LNCaP clone FGC (cell line): ENCODE measurements at regions not wholly inside any gene's neighbourhood (a gene's known extent, or its start where the extent isn't known, plus 50 kb on each side); places are given as distances from the start of the nearest gene placed in this dataset.

Experiments
- DNase-seq: peaks from one replicate; pipeline ENCODE4 v3.0.0-alpha.2; 2011; ENCODE audit warnings: low read depth
- H3K4me3 ChIP-seq: 2 replicates; pipeline ENCODE4 v1.5.1; 2011; ENCODE audit warnings: mild to moderate bottlenecking, low read depth, low read length, control low read depth
- TF ChIP-seq, protein P1 (sequence below): IDR thresholded peaks from 2 replicates; pipeline ENCODE4 v1.5.1; 2012; ENCODE audit warnings: mild to moderate bottlenecking; ENCODE audit not compliant: control insufficient read depth, insufficient read depth; ENCODE audit errors: extremely low read depth

DNA sequence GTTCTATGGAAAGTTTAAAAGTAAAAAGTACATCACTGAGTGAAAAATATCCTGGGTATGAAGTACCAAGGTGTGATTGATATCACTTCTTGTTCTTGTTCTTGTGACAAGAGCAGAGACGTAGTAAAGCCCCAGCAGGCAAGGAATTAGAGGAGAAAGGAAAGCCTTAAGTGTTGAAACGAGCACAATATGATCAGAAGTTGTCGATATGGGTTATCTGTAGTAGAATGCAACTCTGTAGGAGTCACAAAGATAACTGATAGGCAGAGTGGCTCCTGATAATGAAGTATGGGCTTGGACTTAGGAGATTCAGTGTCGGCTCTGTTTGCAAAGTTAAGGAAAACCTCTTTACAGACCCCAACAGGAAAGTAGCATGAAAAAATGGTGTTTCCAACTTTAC, 1179.1 kb downstream of the DTWD2 start:
- TF ChIP-seq, protein P1, sequence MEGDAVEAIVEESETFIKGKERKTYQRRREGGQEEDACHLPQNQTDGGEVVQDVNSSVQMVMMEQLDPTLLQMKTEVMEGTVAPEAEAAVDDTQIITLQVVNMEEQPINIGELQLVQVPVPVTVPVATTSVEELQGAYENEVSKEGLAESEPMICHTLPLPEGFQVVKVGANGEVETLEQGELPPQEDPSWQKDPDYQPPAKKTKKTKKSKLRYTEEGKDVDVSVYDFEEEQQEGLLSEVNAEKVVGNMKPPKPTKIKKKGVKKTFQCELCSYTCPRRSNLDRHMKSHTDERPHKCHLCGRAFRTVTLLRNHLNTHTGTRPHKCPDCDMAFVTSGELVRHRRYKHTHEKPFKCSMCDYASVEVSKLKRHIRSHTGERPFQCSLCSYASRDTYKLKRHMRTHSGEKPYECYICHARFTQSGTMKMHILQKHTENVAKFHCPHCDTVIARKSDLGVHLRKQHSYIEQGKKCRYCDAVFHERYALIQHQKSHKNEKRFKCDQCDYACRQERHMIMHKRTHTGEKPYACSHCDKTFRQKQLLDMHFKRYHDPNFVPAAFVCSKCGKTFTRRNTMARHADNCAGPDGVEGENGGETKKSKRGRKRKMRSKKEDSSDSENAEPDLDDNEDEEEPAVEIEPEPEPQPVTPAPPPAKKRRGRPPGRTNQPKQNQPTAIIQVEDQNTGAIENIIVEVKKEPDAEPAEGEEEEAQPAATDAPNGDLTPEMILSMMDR, result no peak
- DNase-seq, result no peak

DNA sequence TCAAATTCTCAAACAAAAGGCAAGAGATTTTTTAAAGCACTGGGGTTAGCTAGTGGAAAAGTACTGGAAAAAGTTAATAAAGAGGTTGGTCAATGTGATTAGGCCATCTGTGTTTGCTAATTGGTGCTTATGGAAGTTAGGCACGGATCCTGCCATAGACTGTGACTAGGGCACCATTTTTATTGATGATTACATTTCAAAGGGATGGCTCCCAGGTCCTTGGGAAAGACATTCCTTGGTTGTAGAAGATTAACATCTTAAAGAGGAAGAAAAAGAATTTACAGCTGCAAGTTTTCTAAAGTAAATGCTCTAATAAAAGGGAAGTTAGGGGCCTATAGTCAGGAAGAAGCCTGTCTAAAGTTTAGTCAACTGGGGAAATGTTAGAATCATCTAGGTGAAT, 1183.3 kb downstream of the DTWD2 start:
- H3K4me3 ChIP-seq, result no peak overlapping the region
- TF ChIP-seq, protein P1, result no peak
- DNase-seq, result no peak

More for the DNA sequence above, 1179.1 kb downstream of the DTWD2 start:
- no peak overlapping the region for H3K4me3 ChIP-seq

DNA sequence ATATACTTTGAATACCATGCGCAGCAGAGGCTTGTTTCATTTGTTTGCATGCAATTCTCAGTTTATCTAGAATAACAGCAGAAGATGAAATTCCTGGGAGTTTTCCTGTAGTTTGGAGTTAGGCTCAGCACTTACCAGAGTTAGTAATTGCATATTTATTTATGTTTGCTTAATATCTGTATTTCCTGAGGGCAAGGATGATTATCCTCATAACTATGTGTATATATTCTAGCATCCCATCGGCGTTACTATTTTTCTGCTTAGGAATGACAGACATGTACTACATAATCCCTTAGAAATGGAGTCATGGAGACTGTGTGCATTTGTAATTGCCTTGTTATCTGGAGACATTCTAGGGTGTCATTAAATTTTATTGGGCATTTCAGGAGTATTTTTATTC, 1184.8 kb downstream of the DTWD2 start:
- DNase-seq, result no peak
- TF ChIP-seq, protein P1, result no peak
- H3K4me3 ChIP-seq, result no peak overlapping the region

DNA sequence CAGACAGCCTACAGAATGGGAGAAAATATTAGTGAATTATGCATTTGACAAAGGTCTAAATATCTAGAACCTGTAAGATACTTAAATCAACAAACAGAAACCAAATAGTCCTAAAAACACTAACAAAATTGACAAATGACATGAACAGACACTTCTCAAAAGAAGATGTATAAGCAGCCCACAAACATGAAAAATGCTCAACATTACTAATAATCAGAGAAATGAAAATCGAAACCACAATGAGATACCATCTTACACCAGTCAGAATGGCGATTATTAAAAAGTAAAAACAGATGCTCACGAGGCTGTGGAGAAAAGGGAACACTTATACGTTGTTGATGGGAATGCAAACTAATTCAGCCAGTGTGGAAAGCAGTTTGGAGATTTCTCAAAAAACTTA, 1186.8 kb downstream of the DTWD2 start:
- no peak for DNase-seq
- TF ChIP-seq, protein P1, result no peak
- H3K4me3 ChIP-seq, result no peak overlapping the region

DNA sequence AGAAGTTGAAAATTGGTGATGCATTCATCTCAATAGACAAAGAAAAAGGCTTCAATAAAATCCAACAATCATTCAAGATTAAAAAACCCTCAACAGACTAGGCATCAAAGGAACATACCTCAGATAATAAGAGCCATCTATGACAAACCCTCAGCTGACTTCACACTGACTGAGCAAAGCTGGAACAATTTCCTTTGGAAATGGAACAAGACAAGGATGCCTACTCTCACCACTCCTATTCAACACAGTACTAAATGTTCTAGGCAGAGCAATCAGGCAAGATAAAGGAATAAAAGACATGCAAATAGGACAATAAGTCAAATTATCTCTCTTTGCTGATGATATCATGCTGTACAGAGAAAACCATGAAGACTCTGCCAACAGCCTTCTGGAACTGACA, 1188.1 kb downstream of the DTWD2 start:
- TF ChIP-seq, protein P1, result no peak
- H3K4me3 ChIP-seq, result no peak overlapping the region
- DNase-seq, result peak; percentile 76

DNA sequence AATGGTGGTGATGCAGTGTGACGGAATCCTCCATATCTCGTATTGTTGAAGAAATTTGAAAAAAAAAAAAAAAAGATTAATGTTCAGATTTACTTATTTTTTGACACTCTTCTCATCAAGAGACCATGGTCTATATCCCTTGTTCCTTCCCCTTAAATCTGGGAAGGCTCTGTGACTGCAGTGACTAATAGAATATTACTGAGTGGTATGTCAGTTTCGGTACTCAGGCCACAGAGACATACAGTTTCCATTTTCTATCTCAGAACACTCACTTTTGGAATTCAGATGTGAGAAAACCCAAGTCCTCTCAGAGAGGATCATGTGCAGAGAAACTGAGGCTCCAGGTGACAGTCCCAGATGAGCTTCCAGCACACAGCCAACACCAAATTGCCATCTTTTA, 1193.5 kb downstream of the DTWD2 start:
- no peak overlapping the region for H3K4me3 ChIP-seq
- no peak for DNase-seq
- TF ChIP-seq, protein P1, result no peak

DNA sequence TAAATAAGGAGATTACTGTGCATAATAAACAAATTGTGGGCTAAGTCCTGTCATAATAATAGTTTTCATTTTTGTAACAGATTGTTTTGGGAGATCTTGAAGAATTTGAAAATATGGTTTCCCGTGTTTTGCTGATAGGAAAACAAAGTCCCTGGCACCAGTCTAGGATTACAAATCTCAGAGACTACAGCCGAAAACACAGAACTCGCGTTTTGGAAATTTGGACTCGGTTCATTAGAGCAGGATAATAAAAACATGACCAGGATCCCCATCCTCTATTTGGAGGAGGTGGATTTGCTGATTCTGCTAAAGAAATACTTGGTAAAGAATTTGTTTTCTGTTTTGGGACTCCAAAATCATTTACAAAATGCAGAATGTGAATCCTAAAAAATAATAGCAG, 1194.4 kb downstream of the DTWD2 start:
- TF ChIP-seq, protein P1, result no peak
- DNase-seq, result no peak
- no peak overlapping the region for H3K4me3 ChIP-seq
